ENCODE measurements at regions not wholly inside any gene's neighbourhood (a gene's known extent, or its start where the extent isn't known, plus 50 kb on each side); places are given as distances from the start of the nearest gene placed in this dataset.

GRCh38 chr4:180550106-180550505 lies 1693.1 kb upstream of the TENM3 start:
- intact Hi-C loops (cut with DNase I), result no loop called here
- no peak for DNase-seq (ENCODE audit: low spot score)

- no peak for DNase-seq (ENCODE audit: low spot score)
- intact Hi-C loops (cut with DNase I), result no loop called here
Observed at GRCh38 chr4:180557348-180557747, 1685.9 kb upstream of the TENM3 start.

GRCh38 chr4:180557950-180558349 lies 1685.3 kb upstream of the TENM3 start:
- intact Hi-C loops (cut with DNase I), result no loop called here
- DNase-seq (ENCODE audit: low spot score), result no peak

- no peak for DNase-seq (ENCODE audit: low spot score)
- intact Hi-C loops (cut with DNase I), result no loop called here
Observed at GRCh38 chr4:180558427-180558826, 1684.8 kb upstream of the TENM3 start.

- no peak for DNase-seq (ENCODE audit: low spot score)
- intact Hi-C loops (cut with DNase I), result no loop called here
Observed at GRCh38 chr4:180560896-180561295, 1682.3 kb upstream of the TENM3 start.

- intact Hi-C loops (cut with DNase I), result no loop called here
- no peak for DNase-seq (ENCODE audit: low spot score)
Observed at GRCh38 chr4:180564026-180564425, 1679.2 kb upstream of the TENM3 start.

GRCh38 chr4:180564448-180564847 lies 1678.8 kb upstream of the TENM3 start:
- no peak for DNase-seq (ENCODE audit: low spot score)
- intact Hi-C loops (cut with DNase I), result no loop called here

GRCh38 chr4:180565856-180566431 lies 1677.3 kb upstream of the TENM3 start:
- intact Hi-C loops (cut with DNase I), result no loop called here
- no peak for DNase-seq (ENCODE audit: low spot score)

- DNase-seq (ENCODE audit: low spot score), result no peak
Observed at GRCh38 chr4:180566492-180566891, 1676.7 kb upstream of the TENM3 start.

GRCh38 chr4:180567080-180567479 lies 1676.1 kb upstream of the TENM3 start:
- DNase-seq (ENCODE audit: low spot score), result no peak
- intact Hi-C loops (cut with DNase I), result no loop called here

More at GRCh38 chr4:180566492-180566891, 1676.7 kb upstream of the TENM3 start:
- intact Hi-C loops (cut with DNase I), result no loop called here

GRCh38 chr4:180571516-180572055 lies 1671.6 kb upstream of the TENM3 start:
- intact Hi-C loops (cut with DNase I), result no loop called here
- DNase-seq (ENCODE audit: low spot score), result no peak

GRCh38 chr4:180578175-180578574 lies 1665.0 kb upstream of the TENM3 start:
- no peak for DNase-seq (ENCODE audit: low spot score)
- intact Hi-C loops (cut with DNase I), result no loop called here

GRCh38 chr4:180581061-180581460 lies 1662.1 kb upstream of the TENM3 start:
- intact Hi-C loops (cut with DNase I), result no loop called here

GRCh38 chr4:180587379-180587778 lies 1655.8 kb upstream of the TENM3 start:
- intact Hi-C loops (cut with DNase I), result no loop called here
- DNase-seq (ENCODE audit: low spot score), result no peak

More at GRCh38 chr4:180581061-180581460, 1662.1 kb upstream of the TENM3 start:
- no peak for DNase-seq (ENCODE audit: low spot score)

GRCh38 chr4:180589575-180589974 lies 1653.6 kb upstream of the TENM3 start:
- no peak for DNase-seq (ENCODE audit: low spot score)
- intact Hi-C loops (cut with DNase I), result no loop called here

GRCh38 chr4:180596888-180597483 lies 1646.2 kb upstream of the TENM3 start:
- intact Hi-C loops (cut with DNase I), result no loop called here
- DNase-seq (ENCODE audit: low spot score), result no peak

GRCh38 chr4:180598281-180598680 lies 1644.9 kb upstream of the TENM3 start:
- intact Hi-C loops (cut with DNase I), result no loop called here
- no peak for DNase-seq (ENCODE audit: low spot score)

- intact Hi-C loops (cut with DNase I), result no loop called here
- no peak for DNase-seq (ENCODE audit: low spot score)
Observed at GRCh38 chr4:180603791-180604190, 1639.4 kb upstream of the TENM3 start.

- intact Hi-C loops (cut with DNase I), result no loop called here
- DNase-seq (ENCODE audit: low spot score), result no peak
Observed at GRCh38 chr4:180610324-180610723, 1632.9 kb upstream of the TENM3 start.

GRCh38 chr4:180615746-180616145 lies 1627.5 kb upstream of the TENM3 start:
- no peak for DNase-seq (ENCODE audit: low spot score)
- intact Hi-C loops (cut with DNase I), result no loop called here

- DNase-seq (ENCODE audit: low spot score), result no peak
- intact Hi-C loops (cut with DNase I), result no loop called here
Observed at GRCh38 chr4:180617196-180617595, 1626.0 kb upstream of the TENM3 start.
